Endothelial cell of umbilical vein (primary cell): ENCODE measurements at regions not wholly inside any gene's neighbourhood (a gene's known extent, or its start where the extent isn't known, plus 50 kb on each side); places are given as distances from the start of the nearest gene placed in this dataset.

Source experiments
- BruUV-seq: library from RNA; stranded (reverse); fragments of 400-500 nt; replicated peaks from 2 replicates; lab custom pipeline; 2021; lab: Mats Ljungman, UMichigan
- CTCF ChIA-PET: fragments of 300-600, 350-600 bp; sonication (Branson Sonifier 250); formaldehyde crosslinking; loops from one replicate; lab custom pipeline; 2021; ENCODE audit warnings: antibody characterized with exemption, inconsistent platforms; lab: Charles Lee
- POLR2A ChIA-PET: fragments of 300-600, 350-600 bp; sonication (Branson Sonifier 250); formaldehyde crosslinking; loops from one replicate; lab custom pipeline; 2021; ENCODE audit warnings: antibody characterized with exemption, inconsistent platforms; lab: Charles Lee
- DNase-seq: peaks from one replicate; pipeline ENCODE4 v3.0.0-alpha.2; 2011; ENCODE audit warnings: low read depth, low spot score
- FAIRE-seq: peaks from 2 replicates; lab custom pipeline; 2011; peaks lifted over from hg19 to GRCh38; lab: Jason Lieb, UNC
- H2AFZ ChIP-seq: 2 replicates; pipeline ENCODE4 v1.6.0; 2012; ENCODE audit warnings: low read depth, low read length, control low read depth, inconsistent platforms
- H3K27ac ChIP-seq: 2 replicates; pipeline ENCODE4 v1.5.1; 2011; ENCODE audit warnings: low read depth, mild to moderate bottlenecking, control low read depth, low read length, moderate library complexity; ENCODE audit not compliant: insufficient read depth
- H3K27me3 ChIP-seq, 2 experiments: 2 replicates each; pipeline versions ENCODE4 v1.6.0 to v1.6.1; 2011; ENCODE audit warnings: low read length in 2 of 2, mixed read lengths in 1 of 2; ENCODE audit not compliant: control insufficient read depth in 2 of 2, insufficient read depth in 2 of 2
- H3K36me3 ChIP-seq, 2 experiments: 2 replicates in 1 of 2; 3 replicates in 1 of 2; pipeline ENCODE4 v1.5.1; 2011; ENCODE audit warnings: low read length in 2 of 2, mild to moderate bottlenecking in 1 of 2, moderate library complexity in 1 of 2; ENCODE audit not compliant: control insufficient read depth in 2 of 2, insufficient read depth in 2 of 2; ENCODE audit errors: extremely low read depth in 1 of 2
- H3K4me1 ChIP-seq: 3 replicates; pipeline ENCODE4 v1.5.1; 2011; ENCODE audit warnings: mild to moderate bottlenecking, low read length; ENCODE audit not compliant: control insufficient read depth, insufficient read depth; ENCODE audit errors: extremely low read depth
- H3K4me2 ChIP-seq: 2 replicates; pipeline ENCODE4 v1.6.1; 2011; ENCODE audit warnings: low read length, control low read depth, mixed read lengths; ENCODE audit not compliant: insufficient read depth
- H3K4me3 ChIP-seq, 3 experiments: fragments of 200-600 bp in 1 of 3; sonication (generic), shearing (Covaris generic) in 1 of 3; replicated peaks in 1 of 3; 2 replicates each; pipeline ENCODE4 v1.5.1; 2011 to 2016; ENCODE audit warnings: control low read depth in 3 of 3, low read length in 3 of 3, mild to moderate bottlenecking in 2 of 3, inconsistent platforms in 1 of 3, low read depth in 1 of 3, moderate library complexity in 1 of 3; ENCODE audit not compliant: insufficient read depth in 1 of 3
- H3K79me2 ChIP-seq: 2 replicates; pipeline ENCODE4 v1.6.0; 2012; ENCODE audit warnings: low read length, inconsistent platforms; ENCODE audit not compliant: control insufficient read depth, insufficient read depth
- H3K9ac ChIP-seq: replicated peaks from 2 replicates; pipeline ENCODE3; 2011; ENCODE audit warnings: low read length, control low read depth; ENCODE audit not compliant: insufficient read depth; ENCODE audit errors: extremely low read depth
- H3K9me1 ChIP-seq: replicated peaks from 3 replicates; pipeline ENCODE4 v1.6.0; 2011; ENCODE audit warnings: mild to moderate bottlenecking, low read length; ENCODE audit not compliant: control insufficient read depth, insufficient read depth; ENCODE audit errors: extremely low read depth
- H3K9me3 ChIP-seq: replicated peaks from 2 replicates; pipeline ENCODE4 v1.5.1; 2012; ENCODE audit warnings: low read length, inconsistent platforms; ENCODE audit not compliant: control insufficient read depth, insufficient read depth
- H4K20me1 ChIP-seq: replicated peaks from 2 replicates; pipeline ENCODE3; 2011; ENCODE audit warnings: mild to moderate bottlenecking, low read length; ENCODE audit not compliant: control insufficient read depth, insufficient read depth; ENCODE audit errors: extremely low read depth
- EZH2 ChIP-seq: IDR thresholded peaks from 2 replicates; pipeline ENCODE4 v1.6.1; 2012; ENCODE audit warnings: borderline replicate concordance, low read depth, mild to moderate bottlenecking, moderate library complexity, low read length, inconsistent platforms; ENCODE audit not compliant: severe bottlenecking
- FOS ChIP-seq: IDR thresholded peaks from 2 replicates; pipeline ENCODE4 v1.6.1; 2011; ENCODE audit warnings: mild to moderate bottlenecking, low read length, moderate library complexity, borderline replicate concordance; ENCODE audit not compliant: insufficient read depth
- GATA2 ChIP-seq: IDR thresholded peaks from 2 replicates; pipeline ENCODE4 v1.7.0; 2011; ENCODE audit warnings: low read depth, mild to moderate bottlenecking, moderate library complexity, mixed read lengths, low read length; ENCODE audit not compliant: insufficient read length, insufficient read depth
- JUN ChIP-seq: IDR thresholded peaks from 2 replicates; pipeline ENCODE4 v1.6.1; 2011; ENCODE audit warnings: borderline replicate concordance, low read depth; ENCODE audit not compliant: insufficient read length, insufficient read depth
- MYC ChIP-seq: IDR thresholded peaks from one replicate; pipeline ENCODE4 v1.6.1; 2011; ENCODE audit warnings: mild to moderate bottlenecking, low read depth, low read length
- POLR2A ChIP-seq: IDR thresholded peaks from 2 replicates; pipeline ENCODE4 v1.6.1; 2012; ENCODE audit warnings: low read depth, mild to moderate bottlenecking, control low read depth, low read length
- POLR2AphosphoS5 ChIP-seq: IDR thresholded peaks from 2 replicates; pipeline ENCODE4 v1.6.1; 2012; ENCODE audit warnings: low read depth, mild to moderate bottlenecking, control low read depth, low read length, moderate library complexity; ENCODE audit not compliant: insufficient read depth
- dilution Hi-C: fragments of 300-500 bp; cut with MboI; formaldehyde crosslinking; loops from one replicate; pipeline ENCODE4 v1.15.0; 2019; ENCODE audit warnings: low sequenced_read_pairs; ENCODE audit not compliant: extremely low pct_ligation_motif_present
- intact Hi-C: fragments of 100-400 bp; cut with micrococcal nuclease; formaldehyde crosslinking; loops from one replicate; pipeline ENCODE4 v1.10.0; 2022
- TF ChIP-seq, protein P1 (sequence below): IDR thresholded peaks from 2 replicates; pipeline ENCODE4 v1.6.1; 2011; ENCODE audit not compliant: insufficient read depth, insufficient read length
- TF ChIP-seq, protein P2 (sequence below), 2 donors: IDR thresholded peaks; 1 replicate in 1 of 2; 2 replicates in 1 of 2; pipeline ENCODE4 v1.5.1; 2011; ENCODE audit warnings: low read length in 2 of 2, mild to moderate bottlenecking in 2 of 2, moderate library complexity in 2 of 2, control low read depth in 1 of 2, inconsistent platforms in 1 of 2, low read depth in 1 of 2; ENCODE audit not compliant: insufficient read depth in 1 of 2; ENCODE audit errors: extremely low read depth in 1 of 2

DNA sequence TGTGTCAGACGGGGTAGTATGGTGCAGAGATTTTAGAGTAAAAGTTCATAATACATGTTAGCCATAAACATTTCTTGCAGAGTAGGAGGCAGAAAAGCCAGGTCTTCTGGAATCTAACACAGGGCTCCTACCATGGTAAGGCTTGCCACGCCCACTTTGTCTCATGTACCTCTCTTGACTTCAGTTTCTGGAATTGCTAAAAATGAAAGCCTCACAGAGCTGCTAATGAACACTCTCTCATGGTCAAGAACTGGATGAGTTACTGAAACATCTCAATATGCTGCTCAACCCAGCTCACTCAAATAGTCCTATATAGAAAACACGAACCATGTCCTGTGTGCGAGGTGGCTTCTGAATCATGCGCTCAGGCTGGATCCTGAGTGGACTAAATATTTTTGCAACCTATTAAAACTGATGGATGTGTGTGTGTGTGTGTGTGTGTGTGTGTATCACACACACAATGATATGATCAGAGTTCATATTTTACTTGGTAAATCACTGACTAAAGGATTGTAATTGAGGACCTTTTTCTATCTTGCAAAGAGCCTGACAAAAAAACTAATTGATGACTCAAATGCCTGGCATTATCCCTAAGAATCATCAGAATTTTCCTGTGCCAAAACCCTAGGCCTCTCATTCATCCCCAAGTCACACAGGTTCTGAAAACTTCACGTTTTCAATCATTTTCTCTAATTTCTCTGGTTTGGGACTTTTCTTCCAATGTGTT lies 1306.6 kb downstream of the XPNPEP1 start:
- ChIA-PET CTCF (no interaction called here), POLR2A (no interaction called here)
- intact Hi-C loops (no loop called here), dilution Hi-C loops (no loop called here)
- Histone ChIP-seq H3K9me3 (peaks cover 5% of the 10 kb centered on the region), H3K4me2 (no peak overlapping the region), H3K9me1 (no peaks in the 10 kb centered on the region), H3K27me3 (no peaks in the 10 kb centered on the region), H3K4me3 (no peak overlapping the region), H2AFZ (no peak overlapping the region), H3K9ac (no peak overlapping the region), H4K20me1 (no peaks in the 10 kb centered on the region), H3K79me2 (no peaks in the 10 kb centered on the region), H3K27ac (no peak overlapping the region), H3K36me3 (no peaks in the 10 kb centered on the region), H3K4me1 (no peaks in the 10 kb centered on the region)
- no peak for DNase-seq
- no peak for TF ChIP-seq MYC
- no peak for FAIRE-seq
- BruUV-seq: no TSS peak

DNA sequence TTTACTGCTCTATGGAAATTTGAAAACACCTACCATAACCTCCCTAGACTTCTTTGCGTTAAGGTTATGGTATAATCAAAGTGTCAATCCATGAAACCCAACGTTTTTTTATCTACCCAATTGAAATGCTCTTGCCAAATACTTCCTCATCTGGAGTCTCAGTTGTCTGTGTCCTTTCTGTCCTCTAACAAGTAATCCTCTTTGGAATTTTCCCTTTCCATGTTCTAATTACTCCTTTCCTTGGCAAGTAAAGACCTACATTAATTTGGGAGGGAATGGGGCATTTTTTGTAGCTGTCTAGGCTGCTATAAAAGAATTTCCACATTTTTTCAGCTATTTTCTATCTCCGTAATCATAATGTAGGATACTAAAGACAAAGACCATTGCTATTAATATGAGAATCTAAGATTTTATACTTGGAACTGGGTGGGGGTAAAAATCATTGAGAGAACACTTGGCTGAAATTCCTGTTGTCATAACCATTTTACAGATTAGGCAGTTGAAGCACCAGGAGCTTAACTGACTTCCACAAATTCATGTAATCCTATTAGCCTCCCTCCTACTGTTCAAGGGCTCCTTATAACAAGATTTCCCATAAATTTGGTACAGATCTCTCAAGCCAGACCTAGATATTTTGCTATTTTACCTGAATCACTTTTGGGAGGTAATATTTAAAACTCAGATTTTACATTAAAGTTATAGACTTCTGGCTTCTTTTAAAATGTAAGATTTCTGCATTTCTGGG lies 1307.6 kb downstream of the XPNPEP1 start:
- Histone ChIP-seq H3K9me1 (no peaks in the 10 kb centered on the region), H3K4me3 (no peak overlapping the region), H2AFZ (no peak overlapping the region), H3K27me3 (no peaks in the 10 kb centered on the region), H3K4me1 (no peaks in the 10 kb centered on the region), H3K79me2 (no peaks in the 10 kb centered on the region), H3K4me2 (no peak overlapping the region), H4K20me1 (no peaks in the 10 kb centered on the region), H3K9me3 (peaks cover 5% of the 10 kb centered on the region), H3K36me3 (no peaks in the 10 kb centered on the region), H3K27ac (no peak overlapping the region), H3K9ac (no peak overlapping the region)
- ChIA-PET CTCF (no interaction called here), POLR2A (no interaction called here)
- DNase-seq: no peak
- dilution Hi-C loops (no loop called here), intact Hi-C loops (no loop called here)
- no peak for FAIRE-seq
- TF ChIP-seq POLR2AphosphoS5: no peak
- no peak for TF ChIP-seq EZH2
- TF ChIP-seq, protein P1, sequence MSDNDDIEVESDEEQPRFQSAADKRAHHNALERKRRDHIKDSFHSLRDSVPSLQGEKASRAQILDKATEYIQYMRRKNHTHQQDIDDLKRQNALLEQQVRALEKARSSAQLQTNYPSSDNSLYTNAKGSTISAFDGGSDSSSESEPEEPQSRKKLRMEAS: no peak
- no peak for TF ChIP-seq JUN
- TF ChIP-seq FOS: no peak
- TF ChIP-seq MYC: no peak
- TF ChIP-seq, protein P2, sequence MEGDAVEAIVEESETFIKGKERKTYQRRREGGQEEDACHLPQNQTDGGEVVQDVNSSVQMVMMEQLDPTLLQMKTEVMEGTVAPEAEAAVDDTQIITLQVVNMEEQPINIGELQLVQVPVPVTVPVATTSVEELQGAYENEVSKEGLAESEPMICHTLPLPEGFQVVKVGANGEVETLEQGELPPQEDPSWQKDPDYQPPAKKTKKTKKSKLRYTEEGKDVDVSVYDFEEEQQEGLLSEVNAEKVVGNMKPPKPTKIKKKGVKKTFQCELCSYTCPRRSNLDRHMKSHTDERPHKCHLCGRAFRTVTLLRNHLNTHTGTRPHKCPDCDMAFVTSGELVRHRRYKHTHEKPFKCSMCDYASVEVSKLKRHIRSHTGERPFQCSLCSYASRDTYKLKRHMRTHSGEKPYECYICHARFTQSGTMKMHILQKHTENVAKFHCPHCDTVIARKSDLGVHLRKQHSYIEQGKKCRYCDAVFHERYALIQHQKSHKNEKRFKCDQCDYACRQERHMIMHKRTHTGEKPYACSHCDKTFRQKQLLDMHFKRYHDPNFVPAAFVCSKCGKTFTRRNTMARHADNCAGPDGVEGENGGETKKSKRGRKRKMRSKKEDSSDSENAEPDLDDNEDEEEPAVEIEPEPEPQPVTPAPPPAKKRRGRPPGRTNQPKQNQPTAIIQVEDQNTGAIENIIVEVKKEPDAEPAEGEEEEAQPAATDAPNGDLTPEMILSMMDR (IDR thresholded peaks at IDR 0.05; ENCODE audit: extremely low read depth in 1 of 2, insufficient read depth in 1 of 2, low read depth in 1 of 2, low read length in 2 of 2): no peak
- no peak for TF ChIP-seq POLR2A
- no peak for TF ChIP-seq GATA2
- BruUV-seq: no TSS peak
